Neuron (in vitro differentiated cells): ENCODE measurements at regions not wholly inside any gene's neighbourhood (a gene's known extent, or its start where the extent isn't known, plus 50 kb on each side); places are given as distances from the start of the nearest gene placed in this dataset.

Experiments used
- H2AFZ ChIP-seq: one replicate; pipeline ENCODE4 v1.6.1; 2013; ENCODE audit warnings: low read depth, mild to moderate bottlenecking, inconsistent platforms, low read length, moderate library complexity
- H3K27me3 ChIP-seq: one replicate; pipeline ENCODE4 v1.6.1; 2013; ENCODE audit warnings: low read length; ENCODE audit not compliant: insufficient read depth
- H3K36me3 ChIP-seq: one replicate; pipeline ENCODE4 v1.6.1; 2013; ENCODE audit warnings: low read length; ENCODE audit not compliant: insufficient read depth
- H3K4me1 ChIP-seq: one replicate; pipeline ENCODE4 v1.6.1; 2013; ENCODE audit warnings: low read length; ENCODE audit not compliant: insufficient read depth
- H3K4me3 ChIP-seq: 2 replicates; pipeline ENCODE4 v1.5.1; 2013; ENCODE audit warnings: mild to moderate bottlenecking, low read length, moderate library complexity
- H3K9me3 ChIP-seq: one replicate; pipeline ENCODE4 v1.6.1; 2013; ENCODE audit warnings: low read length

DNA sequence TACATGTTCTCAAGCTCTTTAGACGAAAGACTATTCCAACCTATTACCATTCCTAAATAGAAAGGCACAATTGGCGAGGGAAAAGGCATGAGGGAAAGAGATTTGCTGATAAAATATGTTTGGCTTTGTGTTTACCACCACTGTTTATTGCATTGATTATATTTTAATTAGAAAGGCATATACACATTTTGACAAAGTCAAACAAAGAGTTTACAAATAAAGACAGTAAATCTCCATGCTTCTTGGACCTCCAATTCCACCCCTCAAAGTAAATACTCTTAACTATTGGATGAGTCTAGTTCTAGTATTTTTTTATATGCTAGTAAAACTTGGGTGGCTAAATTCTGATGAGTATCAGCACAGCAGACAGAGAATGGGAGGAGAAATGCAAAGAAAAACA lies 521.4 kb downstream of the FBXO15 start:
- no peaks in the 10 kb centered on the region for H3K9me3 ChIP-seq
- H3K4me1 ChIP-seq: peaks cover under 1% of the 10 kb centered on the region
- no peaks in the 10 kb centered on the region for H3K36me3 ChIP-seq
- H2AFZ ChIP-seq: no peak overlapping the region
- H3K27me3 ChIP-seq: no peaks in the 10 kb centered on the region
- H3K4me3 ChIP-seq: no peak overlapping the region

DNA sequence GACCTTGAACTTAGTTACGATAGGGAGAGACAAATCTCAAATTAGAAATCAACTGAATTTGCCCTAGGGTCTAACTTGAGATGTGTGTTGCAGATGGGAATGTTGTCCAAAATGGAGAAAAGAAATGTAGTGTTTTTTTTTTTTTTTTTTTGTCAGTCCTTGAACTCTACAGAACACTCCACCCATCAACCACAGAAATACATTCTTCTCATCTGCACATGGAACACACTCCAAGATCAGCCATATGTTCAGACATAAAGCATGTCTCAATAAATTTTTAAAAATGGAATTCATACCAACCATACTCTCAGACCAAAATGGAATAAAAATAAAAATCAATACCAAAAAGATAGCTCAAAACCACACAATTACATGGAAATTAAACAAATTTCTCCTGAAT lies 526.5 kb downstream of the FBXO15 start:
- Histone ChIP-seq H3K36me3 (no peaks in the 10 kb centered on the region), H3K27me3 (no peaks in the 10 kb centered on the region), H3K9me3 (no peaks in the 10 kb centered on the region), H2AFZ (no peak overlapping the region), H3K4me3 (no peak overlapping the region), H3K4me1 (peaks cover 23% of the 10 kb centered on the region)

DNA sequence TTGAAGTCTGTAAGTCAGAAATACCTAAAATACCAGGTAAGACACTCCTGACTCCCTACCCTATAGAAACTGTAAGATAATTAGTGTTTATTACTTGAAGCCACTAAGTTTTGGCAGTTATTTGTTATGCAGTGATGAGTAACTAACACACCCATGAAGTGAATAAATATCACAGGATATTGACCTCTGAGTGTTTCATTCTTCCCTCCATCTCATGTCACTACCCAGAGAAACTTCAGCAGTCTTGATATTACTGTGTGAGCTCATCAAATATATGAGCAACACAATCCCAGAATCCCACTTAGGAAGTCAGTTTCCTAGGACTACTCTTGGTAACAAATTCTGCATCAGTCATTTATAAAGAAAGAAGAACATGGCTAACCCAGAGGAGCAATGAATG lies 529.7 kb downstream of the FBXO15 start:
- H3K27me3 ChIP-seq: no peaks in the 10 kb centered on the region
- H3K4me1 ChIP-seq: peaks cover 25% of the 10 kb centered on the region
- H3K4me3 ChIP-seq: no peak overlapping the region
- no peaks in the 10 kb centered on the region for H3K36me3 ChIP-seq
- H3K9me3 ChIP-seq: no peaks in the 10 kb centered on the region
- H2AFZ ChIP-seq: no peak overlapping the region

DNA sequence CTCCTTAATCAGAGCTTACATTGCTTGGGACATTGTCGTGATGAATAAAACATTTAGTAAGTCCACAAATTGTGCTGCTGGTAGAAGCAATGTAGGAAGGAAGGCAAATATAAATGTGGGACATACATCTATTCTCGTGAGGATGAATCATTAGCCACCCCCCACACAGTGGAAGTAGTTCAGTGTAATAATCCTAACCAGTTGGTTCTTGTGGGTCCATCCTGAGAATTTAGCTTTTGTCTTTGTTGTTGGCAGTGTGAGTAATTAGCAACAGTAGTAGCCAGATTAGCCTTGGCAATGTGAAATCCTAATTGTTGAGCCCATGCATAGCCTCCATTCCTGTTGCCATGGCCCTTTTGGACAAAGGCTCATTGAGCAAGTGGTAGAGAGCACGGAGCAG lies 532.1 kb downstream of the FBXO15 start:
- H3K36me3 ChIP-seq: no peaks in the 10 kb centered on the region
- H3K4me3 ChIP-seq: no peak overlapping the region
- no peaks in the 10 kb centered on the region for H3K27me3 ChIP-seq
- H2AFZ ChIP-seq: no peak overlapping the region
- peaks cover 19% of the 10 kb centered on the region for H3K4me1 ChIP-seq
- no peaks in the 10 kb centered on the region for H3K9me3 ChIP-seq

DNA sequence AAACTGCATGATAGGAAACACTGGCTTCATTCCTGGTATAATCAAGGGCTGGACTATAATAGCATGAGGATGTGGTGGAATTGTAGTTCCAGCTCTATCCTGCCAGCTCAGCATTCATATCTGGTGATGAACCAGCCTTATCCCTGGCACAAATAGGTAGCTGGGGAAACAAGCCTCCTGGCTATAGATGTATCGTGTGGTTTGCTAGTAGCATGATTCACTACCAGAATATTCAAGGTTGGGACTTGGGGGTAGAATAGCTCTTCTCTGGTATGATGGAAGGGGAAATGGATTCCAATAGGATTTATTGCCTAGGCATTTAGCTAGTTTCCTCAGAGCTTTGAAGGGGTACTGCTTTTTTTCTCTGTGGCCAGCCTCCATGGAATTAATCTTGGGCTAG lies 532.8 kb downstream of the FBXO15 start:
- Histone ChIP-seq H3K4me1 (peaks cover 12% of the 10 kb centered on the region), H3K4me3 (no peak overlapping the region), H3K36me3 (no peaks in the 10 kb centered on the region), H2AFZ (no peak overlapping the region), H3K9me3 (no peaks in the 10 kb centered on the region), H3K27me3 (no peaks in the 10 kb centered on the region)

DNA sequence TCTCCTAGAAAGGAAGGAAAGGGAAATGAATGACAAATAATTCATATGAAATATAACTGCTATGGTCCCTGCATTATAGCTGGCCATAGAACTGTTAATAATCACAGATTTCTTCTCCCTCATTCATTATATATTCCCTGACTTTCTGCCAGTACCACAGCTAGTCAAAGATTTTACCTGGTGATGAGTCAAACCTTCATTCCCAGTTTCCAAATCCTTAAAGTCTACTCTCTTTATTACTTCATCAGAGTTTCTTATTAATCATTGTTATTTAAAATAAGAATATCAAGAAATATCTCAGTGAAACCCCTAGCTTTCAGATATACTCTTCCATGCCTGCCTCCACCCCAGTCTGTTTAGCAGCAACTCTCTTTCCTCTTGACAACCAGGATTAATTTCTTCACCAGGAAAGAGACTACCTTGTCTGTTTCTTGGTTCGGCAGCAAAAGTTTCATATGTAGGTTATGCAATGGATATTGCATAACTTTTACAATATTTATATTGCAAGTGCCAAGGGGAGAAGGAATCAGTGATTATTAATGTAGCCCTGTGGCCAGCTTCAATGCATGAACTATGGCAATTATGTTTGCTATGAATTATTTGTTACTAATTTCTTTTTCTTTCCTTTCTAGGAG lies 533.8 kb downstream of the FBXO15 start:
- H3K36me3 ChIP-seq: no peaks in the 10 kb centered on the region
- H3K4me1 ChIP-seq: peaks cover 2% of the 10 kb centered on the region
- H3K9me3 ChIP-seq: no peaks in the 10 kb centered on the region
- no peak overlapping the region for H3K4me3 ChIP-seq
- H3K27me3 ChIP-seq: no peaks in the 10 kb centered on the region
- H2AFZ ChIP-seq: no peak overlapping the region

DNA sequence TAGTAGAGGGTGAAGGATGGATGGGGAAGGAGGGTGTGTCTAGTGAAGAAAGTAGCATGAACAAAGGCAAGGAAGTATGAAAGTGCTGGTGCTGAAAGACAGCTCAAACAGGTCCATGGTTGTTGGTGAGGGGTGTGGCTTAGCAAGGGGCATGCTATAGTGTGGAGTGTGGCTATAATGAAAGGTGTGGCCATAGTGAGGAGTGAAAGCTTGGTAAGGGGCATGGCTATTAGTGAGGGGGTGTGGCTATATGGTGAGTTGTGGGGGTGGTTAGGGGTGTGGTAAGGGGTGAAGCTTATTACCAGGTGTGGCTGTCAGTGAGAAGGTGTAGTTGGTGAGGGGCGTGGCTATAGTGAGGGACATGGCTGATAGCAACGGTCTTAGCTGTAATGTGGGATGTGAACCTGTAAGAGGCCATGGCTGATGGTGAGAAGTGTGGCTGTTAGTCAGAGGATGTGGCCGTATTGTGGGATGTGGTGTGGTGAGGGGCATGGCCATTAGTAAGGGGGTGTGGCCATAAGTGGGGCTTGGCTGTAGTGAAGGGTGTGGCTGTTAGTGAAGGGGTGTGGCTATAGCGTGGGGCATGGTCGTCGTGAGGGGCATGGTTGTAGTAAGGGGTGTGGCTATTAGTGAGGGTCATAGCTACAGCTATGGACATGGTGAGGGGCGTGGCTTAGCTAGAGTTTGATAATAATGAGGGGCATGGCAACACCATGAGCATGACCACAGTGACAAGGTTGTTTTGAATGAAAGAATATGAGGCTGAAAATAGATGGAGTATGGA lies 549.6 kb downstream of the FBXO15 start:
- Histone ChIP-seq H3K4me1 (no peaks in the 10 kb centered on the region), H2AFZ (no peak overlapping the region), H3K9me3 (no peaks in the 10 kb centered on the region), H3K27me3 (peaks cover 3% of the 10 kb centered on the region), H3K4me3 (no peak overlapping the region), H3K36me3 (no peaks in the 10 kb centered on the region)

DNA sequence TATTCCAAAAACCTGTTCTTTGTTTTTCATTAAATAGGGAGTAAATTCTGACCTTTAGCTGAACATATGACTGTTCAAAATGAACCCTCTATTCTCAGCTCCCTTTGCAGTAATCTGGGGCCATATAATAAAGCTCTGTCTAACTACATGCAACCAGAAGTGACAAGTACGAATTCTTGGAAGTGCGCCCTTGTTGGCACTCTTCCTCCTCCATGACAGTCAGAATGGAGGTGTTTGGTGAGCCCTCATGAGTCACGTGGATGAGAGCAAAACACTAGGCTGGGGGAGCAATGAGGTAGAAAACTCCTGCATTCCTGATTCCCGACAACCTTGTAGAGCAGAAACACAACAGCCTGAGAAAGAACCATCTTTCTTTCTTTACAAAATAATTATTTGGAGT lies 552.9 kb downstream of the FBXO15 start:
- Histone ChIP-seq H3K4me1 (no peaks in the 10 kb centered on the region), H3K27me3 (peaks cover 3% of the 10 kb centered on the region), H2AFZ (no peak overlapping the region), H3K36me3 (no peaks in the 10 kb centered on the region), H3K9me3 (no peaks in the 10 kb centered on the region), H3K4me3 (no peak overlapping the region)

DNA sequence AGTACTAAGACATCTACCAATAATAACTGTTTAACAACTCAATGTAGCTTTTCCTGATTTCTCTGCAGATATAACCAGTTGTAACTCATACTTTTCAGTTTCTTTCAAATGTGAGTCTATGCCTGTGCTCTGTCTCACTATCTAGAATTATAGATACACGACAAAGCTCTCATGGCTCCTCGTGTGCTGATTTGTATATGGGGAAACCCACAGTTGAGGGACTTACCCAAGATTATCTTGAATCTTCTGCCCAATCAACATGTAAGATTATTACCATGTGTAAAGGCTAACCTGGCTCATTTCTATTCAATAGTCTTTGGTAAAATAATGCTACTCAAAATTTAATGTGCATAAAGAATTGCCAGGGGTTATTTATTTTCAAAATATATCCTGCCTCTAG lies 554.4 kb downstream of the FBXO15 start:
- Histone ChIP-seq H3K4me3 (no peak overlapping the region), H3K36me3 (no peaks in the 10 kb centered on the region), H3K4me1 (no peaks in the 10 kb centered on the region), H3K27me3 (peaks cover 3% of the 10 kb centered on the region), H3K9me3 (no peaks in the 10 kb centered on the region), H2AFZ (no peak overlapping the region)

DNA sequence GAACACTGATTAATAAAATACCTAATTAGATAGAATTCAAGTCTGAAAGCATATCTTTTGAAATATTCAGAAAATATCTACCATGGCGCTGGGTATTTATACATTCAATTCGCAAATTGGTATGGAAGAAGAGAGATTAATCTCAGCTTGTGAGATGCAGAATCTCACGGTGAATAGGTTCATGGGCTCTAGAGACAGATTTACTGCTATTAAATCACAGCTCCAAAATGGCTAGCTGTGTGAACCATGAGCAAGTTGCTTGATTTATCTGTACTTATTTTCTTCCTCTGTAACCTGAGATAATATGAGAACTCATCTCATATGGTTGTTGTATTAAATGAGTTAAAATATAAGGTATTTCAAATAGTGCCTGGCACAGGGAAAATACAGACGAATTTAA lies 556.7 kb downstream of the FBXO15 start:
- H3K9me3 ChIP-seq: no peaks in the 10 kb centered on the region
- H3K36me3 ChIP-seq: no peaks in the 10 kb centered on the region

DNA sequence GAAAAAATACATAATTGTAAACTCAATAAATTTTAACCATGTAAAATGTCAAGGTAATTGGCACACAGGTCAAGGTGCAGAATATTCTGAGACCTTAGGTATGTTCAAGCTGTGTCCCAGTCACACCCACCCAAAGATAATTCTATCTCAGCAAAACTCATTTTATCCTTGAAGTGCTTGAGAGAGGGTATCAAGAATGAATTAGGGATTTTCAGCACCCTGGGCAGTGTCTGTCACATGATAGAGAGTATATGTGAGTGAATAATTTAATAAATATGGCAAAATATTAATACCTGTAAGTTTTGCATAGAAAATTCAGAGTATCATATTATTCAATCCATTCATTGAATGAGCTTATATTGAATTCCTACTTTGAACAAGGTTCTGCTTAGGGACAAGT lies 567.9 kb downstream of the FBXO15 start:
- no peak overlapping the region for H3K4me3 ChIP-seq

More for the DNA sequence above, 556.7 kb downstream of the FBXO15 start:
- Histone ChIP-seq H3K4me3 (no peak overlapping the region), H2AFZ (no peak overlapping the region), H3K27me3 (peaks cover 3% of the 10 kb centered on the region), H3K4me1 (no peaks in the 10 kb centered on the region)

DNA sequence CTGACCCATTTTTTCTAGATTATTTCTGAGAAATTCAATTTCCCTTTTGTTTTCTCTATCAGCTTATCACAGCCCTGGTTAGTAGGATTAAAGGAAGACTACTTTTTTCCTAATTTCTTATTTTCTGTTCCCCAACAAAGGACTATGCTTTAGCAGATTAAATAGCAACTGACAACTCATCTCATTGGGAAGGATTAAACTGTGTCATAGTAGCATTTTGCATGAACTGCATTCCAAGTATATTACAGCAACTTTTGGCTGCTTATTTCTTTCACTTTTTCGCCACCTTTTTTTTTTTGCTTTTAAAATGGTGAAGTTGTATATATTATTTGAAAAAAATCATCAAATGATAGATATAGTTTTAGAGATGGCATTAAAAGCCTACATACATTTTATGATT lies 570.3 kb downstream of the FBXO15 start:
- Histone ChIP-seq H3K4me3 (no peak overlapping the region), H3K4me1 (no peaks in the 10 kb centered on the region), H3K36me3 (no peaks in the 10 kb centered on the region), H3K9me3 (no peaks in the 10 kb centered on the region), H2AFZ (no peak overlapping the region), H3K27me3 (no peaks in the 10 kb centered on the region)

More for the DNA sequence above, 567.9 kb downstream of the FBXO15 start:
- no peaks in the 10 kb centered on the region for H3K4me1 ChIP-seq
- no peaks in the 10 kb centered on the region for H3K36me3 ChIP-seq
- no peaks in the 10 kb centered on the region for H3K9me3 ChIP-seq
- no peak overlapping the region for H2AFZ ChIP-seq
- H3K27me3 ChIP-seq: no peaks in the 10 kb centered on the region

DNA sequence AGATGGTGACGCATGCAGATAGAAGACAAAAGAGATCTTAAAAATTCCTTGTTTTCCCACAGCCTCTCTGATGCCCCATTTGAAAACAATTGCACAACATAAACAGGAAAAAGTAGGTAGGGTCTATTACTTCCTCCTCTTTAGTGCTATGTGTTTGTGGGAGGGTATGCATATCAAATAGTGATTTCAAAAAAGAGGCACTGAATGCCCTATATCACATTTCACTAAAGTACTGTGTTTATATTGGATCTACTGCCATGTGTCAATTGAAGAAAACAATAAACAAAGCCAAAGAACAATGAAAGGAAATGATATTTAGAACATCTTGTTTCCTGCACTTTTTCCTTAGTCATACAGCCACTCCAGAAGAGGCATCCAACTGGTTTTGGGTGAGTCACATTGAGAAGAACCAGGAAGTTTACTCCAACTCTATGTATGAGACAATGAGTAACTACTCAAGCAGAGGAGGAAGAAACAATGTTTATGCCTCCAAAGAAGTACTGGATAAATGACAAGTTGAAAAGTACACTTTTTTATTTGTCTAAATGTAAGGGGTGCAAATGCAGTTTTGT lies 583.6 kb downstream of the FBXO15 start:
- Histone ChIP-seq H3K9me3 (no peaks in the 10 kb centered on the region), H3K4me1 (no peaks in the 10 kb centered on the region), H2AFZ (no peak overlapping the region), H3K36me3 (no peaks in the 10 kb centered on the region), H3K4me3 (no peak overlapping the region), H3K27me3 (no peaks in the 10 kb centered on the region)
